HG03139 (cell line): ENCODE measurements at regions not wholly inside any gene's neighbourhood (a gene's known extent, or its start where the extent isn't known, plus 50 kb on each side); places are given as distances from the start of the nearest gene placed in this dataset.

ENCODE experiments used
- ATAC-seq: cut with Tn5 transposase; IDR thresholded peaks from one replicate; pipeline ENCODE4 v1.9.1; 2021; ENCODE audit not compliant: unreplicated experiment

GRCh38 chr3:102104033-102104432 lies 254.7 kb downstream of the NFKBIZ start:
- ATAC-seq = no peak

- no peak for ATAC-seq
These were observed 255.9 kb downstream of the NFKBIZ start for GRCh38 chr3:102105193-102105592.

GRCh38 chr3:102106416-102107097 lies 257.2 kb downstream of the NFKBIZ start:
- no peak for ATAC-seq

GRCh38 chr3:102112704-102113230 lies 263.5 kb downstream of the NFKBIZ start:
- ATAC-seq = no peak

GRCh38 chr3:102113421-102114041 lies 264.2 kb downstream of the NFKBIZ start:
- no peak for ATAC-seq

- ATAC-seq = no peak
These were observed 265.1 kb downstream of the NFKBIZ start for GRCh38 chr3:102114264-102114979.

GRCh38 chr3:102122527-102122926 lies 273.2 kb downstream of the NFKBIZ start:
- no peak for ATAC-seq

GRCh38 chr3:102123590-102124190 lies 274.4 kb downstream of the NFKBIZ start:
- no peak for ATAC-seq

GRCh38 chr3:102124282-102124681 lies 275.0 kb downstream of the NFKBIZ start:
- ATAC-seq = no peak

GRCh38 chr3:102124704-102125103 lies 275.4 kb downstream of the NFKBIZ start:
- no peak for ATAC-seq

- no peak for ATAC-seq
These were observed 276.1 kb downstream of the NFKBIZ start for GRCh38 chr3:102125197-102125993.

- ATAC-seq = no peak
These were observed 276.7 kb downstream of the NFKBIZ start for GRCh38 chr3:102125994-102126368.

- no peak for ATAC-seq
These were observed 280.7 kb downstream of the NFKBIZ start for GRCh38 chr3:102129760-102130608.

- ATAC-seq = no peak
These were observed 283.1 kb downstream of the NFKBIZ start for GRCh38 chr3:102132370-102132769.

GRCh38 chr3:102133376-102133775 lies 284.1 kb downstream of the NFKBIZ start:
- ATAC-seq = no peak

- ATAC-seq = no peak
These were observed 286.0 kb downstream of the NFKBIZ start for GRCh38 chr3:102135316-102135715.

- ATAC-seq = no peak
These were observed 286.9 kb downstream of the NFKBIZ start for GRCh38 chr3:102136183-102136582.

GRCh38 chr3:102140116-102140515 lies 290.8 kb downstream of the NFKBIZ start:
- ATAC-seq = no peak

GRCh38 chr3:102141096-102141927 lies 292.0 kb downstream of the NFKBIZ start:
- ATAC-seq = no peak
